ENCODE measurements at regions not wholly inside any gene's neighbourhood (a gene's known extent, or its start where the extent isn't known, plus 50 kb on each side); places are given as distances from the start of the nearest gene placed in this dataset.

DNA sequence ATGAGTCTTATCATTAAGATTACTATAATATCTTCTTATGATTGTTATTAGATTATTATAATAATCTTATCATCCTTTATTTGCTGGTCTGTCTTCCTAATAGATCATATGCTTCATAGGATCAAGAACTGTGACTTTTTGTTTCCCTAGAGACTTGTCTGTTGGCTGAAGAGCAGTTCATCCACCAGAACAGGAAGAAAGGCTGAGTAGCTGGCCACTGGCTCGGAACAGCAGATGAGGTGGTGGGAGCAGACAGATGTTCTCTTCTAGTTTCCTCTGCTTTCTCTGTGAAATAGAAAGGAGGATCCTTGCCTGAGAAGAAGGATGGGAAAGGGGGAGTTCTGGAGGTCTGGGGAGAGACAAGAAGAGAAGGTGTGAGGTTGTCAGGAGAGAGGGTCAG lies 120.0 kb downstream of the CCNA1 start:
- TF ChIP-seq, protein P1, sequence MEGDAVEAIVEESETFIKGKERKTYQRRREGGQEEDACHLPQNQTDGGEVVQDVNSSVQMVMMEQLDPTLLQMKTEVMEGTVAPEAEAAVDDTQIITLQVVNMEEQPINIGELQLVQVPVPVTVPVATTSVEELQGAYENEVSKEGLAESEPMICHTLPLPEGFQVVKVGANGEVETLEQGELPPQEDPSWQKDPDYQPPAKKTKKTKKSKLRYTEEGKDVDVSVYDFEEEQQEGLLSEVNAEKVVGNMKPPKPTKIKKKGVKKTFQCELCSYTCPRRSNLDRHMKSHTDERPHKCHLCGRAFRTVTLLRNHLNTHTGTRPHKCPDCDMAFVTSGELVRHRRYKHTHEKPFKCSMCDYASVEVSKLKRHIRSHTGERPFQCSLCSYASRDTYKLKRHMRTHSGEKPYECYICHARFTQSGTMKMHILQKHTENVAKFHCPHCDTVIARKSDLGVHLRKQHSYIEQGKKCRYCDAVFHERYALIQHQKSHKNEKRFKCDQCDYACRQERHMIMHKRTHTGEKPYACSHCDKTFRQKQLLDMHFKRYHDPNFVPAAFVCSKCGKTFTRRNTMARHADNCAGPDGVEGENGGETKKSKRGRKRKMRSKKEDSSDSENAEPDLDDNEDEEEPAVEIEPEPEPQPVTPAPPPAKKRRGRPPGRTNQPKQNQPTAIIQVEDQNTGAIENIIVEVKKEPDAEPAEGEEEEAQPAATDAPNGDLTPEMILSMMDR (IDR thresholded peaks at IDR 0.05; ENCODE audit: extremely low read depth in 1 of 2, insufficient read depth in 1 of 2, low read depth in 1 of 2, low read length in 2 of 2), result no peak
- TF ChIP-seq FOS (IDR thresholded peaks at IDR 0.05; ENCODE audit: borderline replicate concordance, insufficient read depth, low read length), result no peak
- TF ChIP-seq POLR2AphosphoS5 (IDR thresholded peaks at IDR 0.05; ENCODE audit: insufficient read depth, low read depth, low read length), result no peak
- TF ChIP-seq EZH2 (IDR thresholded peaks at IDR 0.05; ENCODE audit: borderline replicate concordance, low read depth, low read length, severe bottlenecking), result no peak
- no peak for TF ChIP-seq POLR2A (IDR thresholded peaks at IDR 0.05; ENCODE audit: low read depth, low read length)
- no peak for TF ChIP-seq JUN (IDR thresholded peaks at IDR 0.05; ENCODE audit: borderline replicate concordance, insufficient read depth, insufficient read length, low read depth)
- TF ChIP-seq MYC (IDR thresholded peaks at IDR 0.05; ENCODE audit: low read depth, low read length), result no peak
- TF ChIP-seq, protein P2, sequence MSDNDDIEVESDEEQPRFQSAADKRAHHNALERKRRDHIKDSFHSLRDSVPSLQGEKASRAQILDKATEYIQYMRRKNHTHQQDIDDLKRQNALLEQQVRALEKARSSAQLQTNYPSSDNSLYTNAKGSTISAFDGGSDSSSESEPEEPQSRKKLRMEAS (IDR thresholded peaks at IDR 0.05; ENCODE audit: insufficient read depth, insufficient read length), result no peak
